NCI-H1436 (cell line): ENCODE measurements at regions not wholly inside any gene's neighbourhood (a gene's known extent, or its start where the extent isn't known, plus 50 kb on each side); places are given as distances from the start of the nearest gene placed in this dataset.

Experiments
- DNase-seq: peaks from one replicate; lab custom pipeline; 2025; lab: John Stamatoyannopoulos, UW

DNA sequence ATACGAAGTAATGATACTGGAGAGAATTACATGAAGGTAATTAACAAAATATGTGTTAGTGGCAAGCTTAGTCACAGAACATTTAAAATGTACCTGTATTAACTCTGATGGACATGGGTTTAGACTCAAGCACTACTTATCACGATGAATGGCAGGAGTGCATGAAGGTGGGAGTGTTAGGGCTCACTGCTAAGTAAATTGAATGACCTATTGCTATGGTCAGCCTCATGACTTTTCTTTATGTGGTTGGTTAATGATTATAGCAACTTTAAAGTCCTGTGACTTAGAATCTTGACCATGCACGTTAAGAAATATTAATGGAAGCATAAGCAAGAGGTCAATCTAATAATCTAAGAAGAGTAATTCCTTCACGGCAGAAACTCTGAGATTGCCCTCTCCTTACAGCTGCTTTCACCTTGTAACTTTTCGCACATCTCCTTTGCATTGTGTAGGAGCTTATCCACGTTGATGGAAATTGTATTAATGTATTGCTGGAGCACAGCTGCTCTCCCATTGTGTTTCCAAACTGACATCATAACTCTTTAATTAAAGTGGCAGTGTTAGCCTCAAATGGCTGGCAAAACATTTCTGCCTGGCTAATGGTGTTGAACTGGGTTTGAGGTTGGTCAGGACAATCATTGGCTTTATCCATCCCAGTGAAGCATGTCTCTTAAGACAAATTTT, 114.5 kb downstream of the RXFP2 start:
- DNase-seq = no peak

GRCh38 chr13:31859571-31859970, 120.2 kb downstream of the RXFP2 start:
- peak; percentile 15 for DNase-seq

- DNase-seq = no peak
Observed at GRCh38 chr13:31860002-31860401, 120.7 kb downstream of the RXFP2 start.

- no peak for DNase-seq
Observed at GRCh38 chr13:31862828-31863227, 123.5 kb downstream of the RXFP2 start.

DNA sequence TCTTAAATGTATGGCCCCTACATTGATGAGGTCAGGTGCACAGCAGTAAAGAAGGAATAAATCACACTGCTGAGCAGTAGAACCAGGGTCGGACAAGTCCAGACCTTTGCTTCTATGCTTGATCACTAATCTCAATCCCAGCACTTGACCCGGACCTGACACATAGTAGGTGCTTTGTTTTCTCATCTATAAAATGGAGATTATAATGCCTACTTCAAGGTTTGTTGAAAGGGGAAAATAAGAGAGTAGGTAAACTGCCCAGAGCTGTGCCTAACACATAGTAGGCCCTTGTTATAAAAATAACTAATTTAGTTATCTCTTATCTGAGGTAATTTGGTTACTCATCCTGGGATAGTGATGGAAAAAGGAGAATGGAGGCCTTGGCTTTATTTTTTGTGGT, 125.0 kb downstream of the RXFP2 start:
- DNase-seq = no peak

- no peak for DNase-seq
Observed at GRCh38 chr13:31866099-31866498, 126.8 kb downstream of the RXFP2 start.

DNA sequence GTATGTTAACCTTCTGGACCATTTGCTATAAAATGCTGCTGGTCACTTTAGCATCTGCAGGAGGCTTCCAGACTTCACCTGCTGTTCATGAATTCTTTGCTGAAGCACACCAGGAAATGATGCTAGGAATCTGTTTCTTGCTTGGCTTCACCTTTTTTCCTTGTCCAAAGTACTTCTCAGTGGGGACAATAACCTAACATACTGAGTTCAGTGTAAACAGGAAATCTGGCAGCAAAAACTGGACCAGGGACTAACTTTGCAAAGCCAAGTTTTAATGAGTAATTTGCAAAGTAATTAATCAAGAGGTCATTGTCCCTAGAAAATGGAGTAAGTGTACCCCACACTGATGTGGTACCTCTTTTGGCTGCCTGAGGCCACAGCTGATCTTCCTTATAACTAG, 128.4 kb downstream of the RXFP2 start:
- DNase-seq = no peak

DNA sequence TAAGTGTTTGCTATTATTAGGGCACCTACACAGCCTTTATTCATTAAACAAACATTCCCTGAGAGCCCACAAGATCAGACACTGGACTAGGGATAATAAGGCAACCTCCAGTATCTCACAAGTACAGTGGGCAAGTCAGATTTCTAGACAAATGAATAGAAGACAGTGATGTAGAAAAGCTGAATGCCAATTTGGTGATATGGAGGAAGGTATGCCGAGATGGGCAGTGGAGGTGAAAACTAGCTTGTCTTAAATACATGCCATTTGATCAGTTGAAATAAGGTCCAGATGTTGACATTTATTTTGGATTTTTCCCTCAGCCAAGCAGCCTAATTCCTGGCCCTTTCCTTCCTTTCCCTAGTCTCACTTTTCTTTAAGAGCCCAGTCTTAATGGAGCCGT, 130.3 kb downstream of the RXFP2 start:
- DNase-seq = no peak

GRCh38 chr13:31870511-31870910, 131.2 kb downstream of the RXFP2 start:
- DNase-seq = no peak

DNA sequence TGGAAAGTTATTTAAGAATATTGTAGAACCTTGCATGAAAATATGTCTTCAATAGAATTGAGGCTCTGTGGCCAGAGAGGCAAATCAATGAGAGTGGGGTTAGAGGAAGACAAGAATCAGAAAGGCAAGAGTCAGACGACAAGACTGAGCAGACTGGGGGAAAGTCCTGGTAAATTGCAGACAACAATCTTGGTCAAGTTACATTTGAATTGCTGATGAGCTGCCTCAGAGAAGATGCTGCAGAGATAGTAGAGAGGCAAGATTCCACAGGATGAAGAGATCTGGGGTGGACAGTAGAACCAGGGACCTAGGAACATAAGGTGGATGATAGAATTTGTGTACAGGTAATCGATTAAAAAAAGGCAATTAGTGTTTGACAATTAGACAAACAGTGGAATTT, 133.8 kb downstream of the RXFP2 start:
- no peak for DNase-seq

- DNase-seq = no peak
Observed at GRCh38 chr13:31875134-31875533, 135.8 kb downstream of the RXFP2 start.

GRCh38 chr13:31878052-31878451, 138.7 kb downstream of the RXFP2 start:
- no peak for DNase-seq

DNA sequence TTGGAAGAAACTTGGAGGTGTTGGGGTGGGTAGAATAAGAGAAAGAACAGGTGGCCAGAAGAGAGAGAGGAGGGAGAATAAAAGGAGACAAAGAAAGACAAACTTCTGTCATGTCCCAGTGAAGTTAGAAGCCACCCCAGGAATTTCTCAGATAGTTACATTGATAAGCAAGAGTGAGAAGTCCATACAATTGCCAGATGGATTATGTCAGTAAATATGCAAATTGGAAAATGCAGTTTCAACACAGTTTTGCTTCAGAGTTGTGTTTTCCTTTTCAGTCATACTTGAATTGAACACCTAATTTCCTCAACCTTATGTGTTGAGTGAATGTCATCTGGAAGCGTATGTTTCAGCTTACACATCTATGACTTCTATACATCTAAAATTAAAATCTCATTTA, 139.2 kb downstream of the RXFP2 start:
- DNase-seq = no peak

GRCh38 chr13:31878955-31879354, 139.6 kb downstream of the RXFP2 start:
- peak; percentile 36 for DNase-seq

GRCh38 chr13:31880851-31881494, 141.6 kb downstream of the RXFP2 start:
- DNase-seq = no peak

DNA sequence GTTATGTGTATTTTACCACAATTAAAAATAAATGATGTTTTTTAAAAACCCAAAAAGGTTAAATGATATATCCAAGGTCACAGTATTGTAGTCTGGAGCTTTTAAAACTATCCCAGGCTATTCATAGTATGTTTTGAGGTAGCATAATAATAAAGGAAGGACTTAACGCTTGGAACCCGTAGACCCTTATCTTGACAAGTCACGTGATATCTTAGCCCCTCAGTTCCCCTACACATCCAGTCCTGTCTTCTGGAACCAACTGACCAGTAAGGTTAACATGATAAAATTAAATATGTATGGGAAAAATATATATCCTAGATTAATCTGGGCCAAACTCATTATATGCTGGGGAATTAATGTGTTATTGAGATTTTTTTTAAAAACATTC, 142.2 kb downstream of the RXFP2 start:
- DNase-seq = no peak

DNA sequence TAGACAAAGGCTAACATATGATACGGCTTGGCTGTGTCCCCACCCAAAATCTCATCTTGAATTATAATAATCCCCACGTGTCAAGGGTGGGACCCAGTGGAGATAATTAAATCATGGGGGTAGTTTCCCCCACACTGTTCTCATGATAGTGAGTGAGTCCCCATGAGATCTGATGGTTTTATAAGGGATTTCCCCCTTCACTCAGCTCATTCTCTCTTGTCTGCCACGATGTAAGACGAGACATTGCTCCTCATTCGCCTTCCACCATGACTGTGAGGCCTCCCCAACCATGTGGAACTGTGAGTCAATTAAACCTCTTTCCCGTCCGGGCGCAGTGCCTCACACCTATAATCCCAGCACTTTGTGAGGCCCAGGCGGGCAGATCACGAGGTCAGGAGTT, 143.5 kb downstream of the RXFP2 start:
- DNase-seq = no peak

DNA sequence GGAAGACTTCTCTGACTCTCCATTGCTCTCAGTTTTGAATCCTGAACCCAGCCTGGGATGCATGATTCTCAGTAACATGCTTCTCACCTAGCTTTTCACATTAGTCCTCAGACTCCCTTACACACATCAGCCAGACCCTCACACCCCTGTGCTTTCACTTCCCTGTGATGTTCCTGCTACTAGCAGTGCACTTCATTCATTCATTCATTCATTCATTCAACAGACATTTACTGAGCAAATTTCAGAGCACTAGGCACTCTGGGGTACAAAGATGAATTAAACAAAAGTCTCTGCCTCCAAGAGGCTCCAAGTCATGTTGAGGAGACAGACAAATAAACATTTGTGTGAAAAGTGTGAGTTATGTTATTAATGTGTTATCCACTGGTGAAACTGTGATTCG, 145.2 kb downstream of the RXFP2 start:
- no peak for DNase-seq

- no peak for DNase-seq
Observed at GRCh38 chr13:31885994-31886393, 145.6 kb upstream of the FRY start.

DNA sequence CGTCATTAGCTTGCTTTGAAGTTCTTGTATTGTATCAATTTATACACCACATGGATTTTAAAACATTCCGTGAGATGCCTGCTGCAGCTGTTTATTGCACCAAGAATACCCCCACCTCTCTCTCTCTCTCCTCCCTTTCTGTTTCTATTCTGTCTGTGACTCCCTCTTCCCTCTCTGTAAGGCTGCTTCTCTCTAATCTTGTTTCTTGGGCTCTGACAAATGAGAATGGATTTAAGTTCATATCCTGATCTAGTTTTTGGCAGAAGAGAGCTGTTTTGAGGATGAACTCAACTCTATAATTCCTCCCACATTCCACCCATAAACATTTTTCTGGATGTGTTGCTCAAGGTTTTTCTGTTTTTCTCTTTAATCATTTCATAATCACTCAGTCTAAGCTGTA, 144.3 kb upstream of the FRY start:
- no peak for DNase-seq

- no peak for DNase-seq
Observed at GRCh38 chr13:31890946-31891345, 140.6 kb upstream of the FRY start.

DNA sequence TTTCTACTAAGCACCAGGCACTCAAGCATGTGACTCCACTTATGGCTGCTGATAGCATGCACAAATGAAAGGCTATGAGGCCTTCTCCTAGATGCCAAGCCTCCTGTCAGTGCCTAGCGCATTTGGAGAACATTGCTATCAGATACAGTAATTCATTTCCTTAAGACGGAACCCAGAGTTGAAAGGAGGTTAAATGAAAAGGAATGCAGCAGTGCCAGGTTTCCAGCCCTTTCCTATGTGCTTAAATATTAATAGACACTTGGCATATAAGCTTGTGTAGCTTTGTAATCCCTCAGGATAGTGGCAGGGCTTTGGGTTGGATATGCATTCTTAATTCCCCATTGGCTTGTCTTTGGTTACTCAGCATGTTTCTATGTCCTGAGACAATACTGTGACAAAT, 140.1 kb upstream of the FRY start:
- no peak for DNase-seq

DNA sequence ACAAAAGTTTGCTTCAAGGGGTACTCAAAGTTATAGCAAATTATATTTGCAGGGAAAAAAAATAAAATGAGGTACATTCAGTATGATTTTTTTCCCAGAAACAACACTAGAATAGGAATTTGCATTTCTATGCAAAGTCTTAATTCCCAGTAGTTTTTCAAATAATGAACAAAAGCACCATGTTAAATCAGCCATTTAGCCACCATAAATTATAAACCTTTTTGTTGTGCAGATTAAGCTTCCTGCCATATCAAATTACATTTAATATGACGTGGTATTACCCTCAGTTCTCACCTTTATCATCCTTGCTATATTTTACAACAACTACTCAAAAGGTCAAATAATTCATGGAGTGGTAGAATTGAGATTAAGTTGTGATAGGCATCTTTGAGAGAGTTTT, 136.6 kb upstream of the FRY start:
- no peak for DNase-seq

DNA sequence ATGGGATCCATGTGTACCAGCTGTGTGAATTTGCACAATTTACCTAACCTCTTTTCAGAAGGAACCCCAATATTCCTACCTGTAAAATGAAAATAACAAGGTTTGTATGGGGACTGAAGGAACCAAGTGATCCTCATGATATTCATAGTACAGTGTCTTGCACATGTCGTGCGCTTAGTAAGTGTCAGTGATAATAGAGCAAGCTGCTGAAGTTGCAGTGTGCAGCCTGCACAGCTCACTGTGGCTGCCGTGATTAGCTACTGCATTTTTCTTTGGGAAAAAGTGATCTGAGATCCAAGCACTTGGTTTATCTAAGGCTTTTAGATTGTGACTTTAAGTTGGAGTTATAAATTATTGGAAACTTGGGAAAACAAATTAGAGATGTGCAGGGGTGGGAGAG, 135.9 kb upstream of the FRY start:
- no peak for DNase-seq
